Body of pancreas (tissue), 4 donors: ENCODE measurements at regions not wholly inside any gene's neighbourhood (a gene's known extent, or its start where the extent isn't known, plus 50 kb on each side); places are given as distances from the start of the nearest gene placed in this dataset.

Experiments
- ATAC-seq: fragments of 150-250 bp; one replicate; pipeline ENCODE4 v1.9.1; 2016
- DNase-seq, 4 donors: peaks; one replicate each; pipeline ENCODE4 v3.0.0-alpha.2; 2019
- H3K27ac ChIP-seq, 4 donors: fragments of 200-600 bp; sonication (generic); 1 replicate in 3 of 4; 2 replicates in 1 of 4; pipeline versions ENCODE4 v1.5.1 to v1.6.1; 2016 to 2019; ENCODE audit warnings: mild to moderate bottlenecking in 1 of 4, mixed read lengths in 1 of 4, moderate library complexity in 1 of 4
- H3K27me3 ChIP-seq, 2 donors: fragments of 200-600 bp; sonication (generic); one replicate each; pipeline ENCODE4 v1.6.0; 2016; ENCODE audit warnings: mild to moderate bottlenecking in 1 of 2
- H3K36me3 ChIP-seq, 2 donors: fragments of 200-600 bp; sonication (generic); replicated peaks in 1 of 2; 2 replicates each; pipeline ENCODE4 v1.5.1; 2016; ENCODE audit warnings: low read depth in 2 of 2; ENCODE audit not compliant: insufficient read depth in 1 of 2
- H3K4me1 ChIP-seq: fragments of 200-600 bp; sonication (generic); one replicate; pipeline ENCODE4 v1.6.0; 2016
- H3K4me3 ChIP-seq, 2 donors: fragments of 200-600 bp; sonication (generic); 1 replicate in 1 of 2; 2 replicates in 1 of 2; pipeline ENCODE4 v1.5.1; 2016 to 2019
- H3K9me3 ChIP-seq, 3 donors: fragments of 200-600 bp; sonication (generic); 1 replicate in 2 of 3; 2 replicates in 1 of 3; pipeline ENCODE4 v1.5.1; 2016
- POLR2A ChIP-seq, 3 donors: fragments of 450-650 bp; IDR thresholded peaks; one replicate each; pipeline ENCODE4 v1.6.1; 2016; ENCODE audit warnings: antibody characterized with exemption in 3 of 3, mild to moderate bottlenecking in 2 of 3
- WGBS, 2 donors: methylation state at CpG; one replicate each; pipeline ENCODE4 v1.1.5; 2017; 5-methylcytosine and 5-hydroxymethylcytosine counted together
- intact Hi-C: fragments of 100-400 bp; cut with DNase I; formaldehyde crosslinking; loops from one replicate; pipeline ENCODE4 v1.15.1; 2023
- TF ChIP-seq, protein P1 (sequence below), 7 experiments: fragments of 450-650 bp in 4 of 7; fragments of 200-600 bp in 3 of 7; sonication (generic) in 3 of 7; IDR thresholded peaks; one replicate each; pipeline ENCODE4 v1.5.1; 2016 to 2019; ENCODE audit warnings: antibody characterized with exemption in 7 of 7

DNA sequence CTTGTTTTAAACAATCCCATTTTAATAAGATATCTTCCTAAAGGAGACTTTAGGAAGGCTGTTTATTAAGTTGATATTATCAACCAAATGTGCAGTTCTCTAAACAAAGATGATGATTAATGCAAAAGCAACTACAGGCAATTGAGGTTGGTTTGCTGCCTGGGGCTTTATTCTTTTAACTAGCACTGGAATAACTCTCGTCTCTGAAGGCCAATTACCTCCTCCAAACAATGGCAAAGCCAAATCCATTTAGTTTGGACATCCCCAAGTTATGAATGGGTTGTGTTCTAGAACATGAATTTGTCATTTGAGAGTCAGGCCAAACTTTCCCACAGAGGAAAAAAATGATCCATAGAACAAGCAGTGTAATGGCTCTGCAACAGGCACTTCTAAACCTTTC lies 114.1 kb downstream of the SLC16A9 start:
- no peak for TF ChIP-seq POLR2A (IDR thresholded peaks at IDR 0.05)
- TF ChIP-seq, protein P1, sequence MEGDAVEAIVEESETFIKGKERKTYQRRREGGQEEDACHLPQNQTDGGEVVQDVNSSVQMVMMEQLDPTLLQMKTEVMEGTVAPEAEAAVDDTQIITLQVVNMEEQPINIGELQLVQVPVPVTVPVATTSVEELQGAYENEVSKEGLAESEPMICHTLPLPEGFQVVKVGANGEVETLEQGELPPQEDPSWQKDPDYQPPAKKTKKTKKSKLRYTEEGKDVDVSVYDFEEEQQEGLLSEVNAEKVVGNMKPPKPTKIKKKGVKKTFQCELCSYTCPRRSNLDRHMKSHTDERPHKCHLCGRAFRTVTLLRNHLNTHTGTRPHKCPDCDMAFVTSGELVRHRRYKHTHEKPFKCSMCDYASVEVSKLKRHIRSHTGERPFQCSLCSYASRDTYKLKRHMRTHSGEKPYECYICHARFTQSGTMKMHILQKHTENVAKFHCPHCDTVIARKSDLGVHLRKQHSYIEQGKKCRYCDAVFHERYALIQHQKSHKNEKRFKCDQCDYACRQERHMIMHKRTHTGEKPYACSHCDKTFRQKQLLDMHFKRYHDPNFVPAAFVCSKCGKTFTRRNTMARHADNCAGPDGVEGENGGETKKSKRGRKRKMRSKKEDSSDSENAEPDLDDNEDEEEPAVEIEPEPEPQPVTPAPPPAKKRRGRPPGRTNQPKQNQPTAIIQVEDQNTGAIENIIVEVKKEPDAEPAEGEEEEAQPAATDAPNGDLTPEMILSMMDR (IDR thresholded peaks at IDR 0.05), result no peak
- no peaks in the 10 kb centered on the region for H3K27me3 ChIP-seq
- H3K27ac ChIP-seq, result no peak overlapping the region
- intact Hi-C loops, result no loop called here
- ATAC-seq (no peak), DNase-seq (no peak)
- 18 to 37% methylated on average over 1 of the region's 1 CpG for WGBS, 2 donors
- no peaks in the 10 kb centered on the region for H3K9me3 ChIP-seq
- no peaks in the 10 kb centered on the region for H3K36me3 ChIP-seq
- H3K4me3 ChIP-seq, result no peak overlapping the region
- H3K4me1 ChIP-seq, result no peaks in the 10 kb centered on the region

DNA sequence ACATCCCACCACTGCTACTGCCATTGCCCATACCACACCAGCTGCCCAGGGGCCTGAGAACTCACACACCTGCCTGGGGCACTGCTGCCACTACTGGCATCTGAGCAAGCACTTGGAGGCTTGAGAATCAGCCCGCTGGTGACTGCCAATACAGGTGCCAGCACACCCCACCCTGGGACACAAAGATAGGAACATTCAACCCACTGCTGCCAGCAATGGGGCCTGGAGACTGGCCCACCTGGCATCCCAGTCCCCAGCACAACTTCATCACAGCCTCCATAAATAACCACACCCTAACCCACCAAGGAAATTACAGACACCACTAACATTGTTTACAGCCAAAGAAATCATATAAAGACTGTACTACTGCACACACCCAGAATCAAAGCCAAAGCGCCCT lies 115.9 kb downstream of the SLC16A9 start:
- TF ChIP-seq POLR2A (IDR thresholded peaks at IDR 0.05), result no peak
- TF ChIP-seq, protein P1 (IDR thresholded peaks at IDR 0.05), result no peak
- no peaks in the 10 kb centered on the region for H3K4me1 ChIP-seq
- WGBS, 2 donors, result 68 to 73% methylated on average over 1 to 2 of the region's 2 CpGs
- ATAC-seq (no peak), DNase-seq (peak in 1 of 4 donors; percentile 17)
- intact Hi-C loops, result no loop called here
- no peak overlapping the region for H3K27ac ChIP-seq
- no peaks in the 10 kb centered on the region for H3K36me3 ChIP-seq
- no peaks in the 10 kb centered on the region for H3K9me3 ChIP-seq
- no peaks in the 10 kb centered on the region for H3K27me3 ChIP-seq
- H3K4me3 ChIP-seq, result no peak overlapping the region

DNA sequence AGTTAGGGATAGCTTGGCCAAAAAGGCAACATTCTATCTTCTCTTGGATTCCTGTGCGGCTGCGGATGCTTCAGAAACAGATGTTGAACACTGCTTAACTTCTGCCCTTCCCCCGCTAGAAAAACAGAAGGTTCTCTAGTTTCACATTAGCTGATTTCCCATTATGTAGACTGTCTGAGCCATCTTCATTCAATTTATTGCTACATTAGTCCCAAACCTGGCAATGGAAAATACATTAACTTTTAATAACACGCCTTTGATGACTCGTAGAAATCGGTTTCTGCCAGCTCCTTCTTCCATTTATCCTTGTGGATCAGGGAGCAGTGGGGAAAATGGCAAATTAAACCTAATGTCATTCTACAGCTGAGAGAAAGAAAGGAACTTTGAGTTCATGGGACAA lies 119.9 kb downstream of the SLC16A9 start:
- Histone ChIP-seq H3K36me3 (no peaks in the 10 kb centered on the region), H3K4me1 (no peaks in the 10 kb centered on the region), H3K9me3 (no peaks in the 10 kb centered on the region), H3K4me3 (no peak overlapping the region), H3K27me3 (no peaks in the 10 kb centered on the region), H3K27ac (no peak overlapping the region)
- 82 to 88% methylated on average over 6 of the region's 6 CpGs for WGBS, 2 donors
- intact Hi-C loops, result no loop called here
- TF ChIP-seq, protein P1 (IDR thresholded peaks at IDR 0.05), result no peak
- no peak for TF ChIP-seq POLR2A (IDR thresholded peaks at IDR 0.05)
- DNase-seq (no peak), ATAC-seq (no peak)

DNA sequence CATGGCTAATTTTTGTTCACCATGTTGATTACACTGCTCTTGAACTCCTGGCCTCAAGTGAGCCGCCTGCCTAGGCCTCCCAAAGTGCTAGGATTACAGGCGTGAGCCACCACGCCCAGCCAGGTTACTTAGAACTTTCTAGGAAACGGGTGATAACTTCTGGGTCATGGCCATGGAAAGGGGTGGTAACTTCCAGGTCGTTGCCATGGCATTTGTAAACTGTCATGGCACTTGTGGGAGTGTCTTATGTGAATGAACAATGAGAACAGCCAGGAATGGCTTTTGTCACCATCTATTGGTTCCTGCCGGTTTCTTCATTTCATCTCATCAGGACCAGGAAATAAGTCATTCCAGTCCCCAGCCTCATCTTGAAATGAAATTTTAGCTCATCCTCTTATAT lies 120.9 kb downstream of the SLC16A9 start:
- Histone ChIP-seq H3K9me3 (no peaks in the 10 kb centered on the region), H3K27ac (no peak overlapping the region), H3K4me3 (no peak overlapping the region), H3K36me3 (no peaks in the 10 kb centered on the region), H3K27me3 (no peaks in the 10 kb centered on the region), H3K4me1 (no peaks in the 10 kb centered on the region)
- TF ChIP-seq POLR2A (IDR thresholded peaks at IDR 0.05), result no peak
- TF ChIP-seq, protein P1 (IDR thresholded peaks at IDR 0.05), result no peak
- intact Hi-C loops, result no loop called here
- no peak for ATAC-seq
- no peak for DNase-seq
- WGBS, 2 donors, result 69 to 71% methylated on average over 3 to 6 of the region's 6 CpGs

DNA sequence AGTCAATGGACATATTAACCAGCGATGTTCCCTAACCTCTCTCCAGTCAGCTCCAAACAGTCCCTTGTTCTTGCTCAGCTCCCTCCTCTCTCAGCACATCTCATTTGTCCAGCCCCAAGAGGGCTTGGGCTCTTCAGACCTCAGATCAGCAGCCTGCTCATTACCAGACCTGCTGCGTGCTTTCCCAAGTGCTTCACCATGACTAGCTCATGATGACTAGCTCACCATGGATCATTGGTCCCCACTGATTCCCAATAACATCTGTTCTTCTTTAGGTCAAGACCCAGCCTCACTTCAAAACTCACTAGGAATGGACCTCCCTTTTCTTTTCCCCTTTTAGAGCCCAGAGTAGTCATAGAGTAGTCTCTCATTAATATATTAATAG lies 121.9 kb downstream of the SLC16A9 start:
- no peak for DNase-seq
- no peak for ATAC-seq
- Histone ChIP-seq H3K27me3 (no peaks in the 10 kb centered on the region), H3K36me3 (no peaks in the 10 kb centered on the region), H3K4me1 (no peaks in the 10 kb centered on the region), H3K9me3 (no peaks in the 10 kb centered on the region), H3K4me3 (no peak overlapping the region), H3K27ac (no peak overlapping the region)
- WGBS, 2 donors, result 50 to 69% methylated on average over 2 of the region's 2 CpGs
- no peak for TF ChIP-seq POLR2A (IDR thresholded peaks at IDR 0.05)
- TF ChIP-seq, protein P1 (IDR thresholded peaks at IDR 0.05), result no peak
- intact Hi-C loops, result no loop called here
